SU-DHL-6 (cell line): ENCODE measurements at regions not wholly inside any gene's neighbourhood (a gene's known extent, or its start where the extent isn't known, plus 50 kb on each side); places are given as distances from the start of the nearest gene placed in this dataset.

Source experiments
- H2AFZ ChIP-seq: fragments of 200-600 bp; sonication (generic); 2 replicates; pipeline ENCODE4 v1.6.1; 2014; ENCODE audit warnings: low read depth, mild to moderate bottlenecking, moderate library complexity, mixed read lengths, antibody characterized with exemption, low read length; ENCODE audit not compliant: severe bottlenecking
- H3F3A ChIP-seq: fragments of 200-600 bp; shearing (Covaris generic); 2 replicates; pipeline ENCODE4 v1.6.0; 2016; ENCODE audit warnings: antibody characterized with exemption, mild to moderate bottlenecking; ENCODE audit not compliant: insufficient read depth
- H3K27ac ChIP-seq: fragments of 200-600 bp; sonication (generic); 2 replicates; pipeline ENCODE4 v1.5.1; 2016; ENCODE audit warnings: low read depth, mild to moderate bottlenecking, low read length, moderate library complexity, mixed read lengths
- H3K27me3 ChIP-seq: fragments of 200-600 bp; sonication (generic), shearing (Covaris generic); 2 replicates; pipeline ENCODE4 v1.6.0; 2014; ENCODE audit warnings: mild to moderate bottlenecking, low read length
- H3K36me3 ChIP-seq: fragments of 200-600 bp; sonication (generic); 2 replicates; pipeline ENCODE4 v1.6.1; 2014; ENCODE audit warnings: mild to moderate bottlenecking, low read length, mixed read lengths
- H3K4me2 ChIP-seq: fragments of 300-600, 200-600 bp; shearing (Covaris generic), sonication (generic); 2 replicates; pipeline ENCODE4 v1.6.0; 2014; ENCODE audit warnings: low read length, low read depth, mild to moderate bottlenecking; ENCODE audit not compliant: poor library complexity, severe bottlenecking
- H3K4me3 ChIP-seq: fragments of 200-600 bp; sonication (generic); 2 replicates; pipeline ENCODE4 v1.5.1; 2014; ENCODE audit warnings: antibody characterized with exemption, low read length, mild to moderate bottlenecking, mixed read lengths; ENCODE audit not compliant: insufficient read depth, poor library complexity, severe bottlenecking
- H3K79me2 ChIP-seq: fragments of 200-600 bp; sonication (generic); 2 replicates; pipeline ENCODE4 v1.6.1; 2014; ENCODE audit warnings: mild to moderate bottlenecking, low read length, moderate library complexity; ENCODE audit not compliant: insufficient read depth
- H3K9ac ChIP-seq: fragments of 200-600 bp; sonication (generic); 2 replicates; pipeline ENCODE4 v1.7.0; 2014; ENCODE audit warnings: mild to moderate bottlenecking, low read length
- H3K9me2 ChIP-seq: fragments of 200-600 bp; sonication (generic); replicated peaks from 2 replicates; pipeline ENCODE4 v1.6.1; 2014; ENCODE audit warnings: low read length; ENCODE audit not compliant: insufficient read depth
- H3K9me3 ChIP-seq: fragments of 200-600 bp; sonication (generic); 2 replicates; pipeline ENCODE4 v1.6.1; 2014; ENCODE audit warnings: low read length, mixed read lengths; ENCODE audit not compliant: insufficient read depth
- H4K20me1 ChIP-seq: fragments of 200-600 bp; sonication (generic); 2 replicates; pipeline ENCODE4 v1.6.1; 2014; ENCODE audit warnings: low read depth, mild to moderate bottlenecking, antibody characterized with exemption, low read length, moderate library complexity, mixed read lengths
- EZH2phosphoT487 ChIP-seq: fragments of 200-600 bp; sonication (generic), shearing (Covaris generic); conservative IDR thresholded peaks from 2 replicates; pipeline ENCODE4 v1.6.1; 2018; ENCODE audit warnings: mild to moderate bottlenecking, antibody characterized with exemption, low read length, moderate library complexity, mixed read lengths
- TF ChIP-seq, protein P1 (sequence below): fragments of 200-600 bp; sonication (generic); IDR thresholded peaks from one replicate; pipeline ENCODE4 v1.5.1; 2017; ENCODE audit warnings: antibody characterized with exemption, mild to moderate bottlenecking, low read length, moderate library complexity; ENCODE audit not compliant: insufficient read depth, poor library complexity, severe bottlenecking

DNA sequence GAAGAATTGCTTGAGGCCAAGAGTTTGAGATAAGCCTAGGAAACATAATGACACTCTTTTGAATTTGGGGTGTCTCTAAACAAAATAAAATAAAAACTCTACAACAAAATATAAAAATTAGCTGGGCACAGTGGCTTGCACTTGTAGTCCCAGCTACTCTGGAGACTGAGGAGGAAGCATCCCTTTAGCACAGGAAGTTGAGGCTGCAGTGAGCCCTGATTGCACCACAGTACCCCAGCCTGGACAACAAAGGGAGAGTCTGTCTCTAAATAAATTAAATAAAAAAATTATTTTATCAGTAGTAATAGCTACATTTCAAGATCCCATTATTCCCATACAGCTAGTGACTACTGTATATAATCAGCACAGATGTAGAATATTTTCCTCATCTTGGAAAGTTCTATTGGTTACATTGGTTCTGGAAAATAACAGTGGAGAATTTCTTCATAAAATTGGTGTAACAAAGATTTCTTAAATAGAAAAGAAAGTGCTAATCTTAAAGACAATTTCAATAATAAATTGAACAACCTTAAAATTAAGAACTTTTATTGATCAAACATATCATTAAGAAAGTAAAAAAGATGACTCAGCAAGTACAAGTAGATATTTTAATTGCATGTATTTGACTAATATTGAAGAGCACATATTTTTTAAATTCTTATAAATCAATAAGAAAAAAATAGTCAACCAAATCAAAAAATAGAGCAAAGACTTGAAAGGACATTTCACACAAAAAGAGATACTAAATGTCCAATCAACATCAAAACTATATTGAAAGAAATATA lies 90.4 kb upstream of the KYNU start:
- no peaks in the 10 kb centered on the region for H3K9me3 ChIP-seq
- H3K4me2 ChIP-seq: no peak overlapping the region
- no peaks in the 10 kb centered on the region for H3K27me3 ChIP-seq
- H3F3A ChIP-seq: no peaks in the 10 kb centered on the region
- peaks cover 5% of the 10 kb centered on the region; the same call in 1 of the 2 replicates for H3K36me3 ChIP-seq
- H3K79me2 ChIP-seq: no peaks in the 10 kb centered on the region
- TF ChIP-seq EZH2phosphoT487: no peak
- TF ChIP-seq, protein P1, sequence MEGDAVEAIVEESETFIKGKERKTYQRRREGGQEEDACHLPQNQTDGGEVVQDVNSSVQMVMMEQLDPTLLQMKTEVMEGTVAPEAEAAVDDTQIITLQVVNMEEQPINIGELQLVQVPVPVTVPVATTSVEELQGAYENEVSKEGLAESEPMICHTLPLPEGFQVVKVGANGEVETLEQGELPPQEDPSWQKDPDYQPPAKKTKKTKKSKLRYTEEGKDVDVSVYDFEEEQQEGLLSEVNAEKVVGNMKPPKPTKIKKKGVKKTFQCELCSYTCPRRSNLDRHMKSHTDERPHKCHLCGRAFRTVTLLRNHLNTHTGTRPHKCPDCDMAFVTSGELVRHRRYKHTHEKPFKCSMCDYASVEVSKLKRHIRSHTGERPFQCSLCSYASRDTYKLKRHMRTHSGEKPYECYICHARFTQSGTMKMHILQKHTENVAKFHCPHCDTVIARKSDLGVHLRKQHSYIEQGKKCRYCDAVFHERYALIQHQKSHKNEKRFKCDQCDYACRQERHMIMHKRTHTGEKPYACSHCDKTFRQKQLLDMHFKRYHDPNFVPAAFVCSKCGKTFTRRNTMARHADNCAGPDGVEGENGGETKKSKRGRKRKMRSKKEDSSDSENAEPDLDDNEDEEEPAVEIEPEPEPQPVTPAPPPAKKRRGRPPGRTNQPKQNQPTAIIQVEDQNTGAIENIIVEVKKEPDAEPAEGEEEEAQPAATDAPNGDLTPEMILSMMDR: no peak
- H3K4me3 ChIP-seq: no peak overlapping the region
- H4K20me1 ChIP-seq: no peaks in the 10 kb centered on the region
- no peak overlapping the region for H3K27ac ChIP-seq
- no peak overlapping the region for H3K9ac ChIP-seq
- no peak overlapping the region for H2AFZ ChIP-seq
- H3K9me2 ChIP-seq: no peaks in the 10 kb centered on the region

DNA sequence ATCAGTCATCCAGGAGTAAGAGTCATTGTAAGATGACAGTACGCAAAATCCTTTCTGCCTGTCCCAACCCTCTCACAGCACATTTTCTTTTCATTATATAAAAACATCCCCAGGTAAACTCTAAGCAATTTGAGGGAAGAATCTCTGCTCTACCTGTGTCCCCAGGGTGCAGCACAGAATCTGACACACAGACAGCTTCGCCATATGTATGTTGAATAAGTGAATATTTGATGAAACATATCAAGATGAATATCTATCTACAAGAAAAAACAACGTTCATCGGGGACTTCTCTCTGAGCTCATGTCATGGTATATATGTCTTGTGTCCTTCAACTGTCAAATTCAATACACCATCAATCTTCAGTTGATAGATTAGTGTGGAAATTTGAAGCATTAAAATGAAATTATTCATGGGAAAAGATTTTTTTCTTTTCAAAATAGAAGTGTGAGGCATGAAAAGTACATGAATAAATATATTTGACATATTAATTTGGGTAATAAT lies 94.5 kb upstream of the KYNU start:
- Histone ChIP-seq H4K20me1 (no peaks in the 10 kb centered on the region), H3K4me3 (no peak overlapping the region), H3K9me3 (peaks cover 3% of the 10 kb centered on the region; the same call in 1 of the 2 replicates), H3K27me3 (no peaks in the 10 kb centered on the region), H3K36me3 (peaks cover 5% of the 10 kb centered on the region; the same call in 1 of the 2 replicates), H3K79me2 (no peaks in the 10 kb centered on the region), H3F3A (no peaks in the 10 kb centered on the region), H3K9ac (no peak overlapping the region), H3K4me2 (no peak overlapping the region), H2AFZ (no peak overlapping the region), H3K27ac (no peak overlapping the region), H3K9me2 (no peaks in the 10 kb centered on the region)
- no peak for TF ChIP-seq EZH2phosphoT487
- TF ChIP-seq, protein P1: no peak

DNA sequence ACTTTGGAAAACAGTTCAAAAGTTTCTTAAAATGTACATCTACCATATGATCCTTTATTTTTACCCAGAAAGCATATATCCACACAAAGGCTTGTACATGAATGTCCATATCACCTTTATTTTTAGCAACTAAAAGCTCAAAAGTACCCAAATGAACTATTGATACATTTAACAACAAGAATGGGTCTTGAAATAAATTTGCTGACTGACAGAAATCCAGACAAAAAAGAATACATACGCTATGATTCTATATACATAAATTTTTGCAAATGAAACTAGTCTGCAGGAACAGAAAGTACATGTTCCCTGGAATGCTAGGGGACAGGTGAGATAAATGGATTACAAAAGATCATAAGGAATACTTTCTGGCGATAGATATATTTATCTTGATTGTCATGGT lies 96.3 kb upstream of the KYNU start:
- no peak for TF ChIP-seq EZH2phosphoT487
- TF ChIP-seq, protein P1: no peak
- H3K9me3 ChIP-seq: peaks cover 3% of the 10 kb centered on the region; the same call in 1 of the 2 replicates
- no peaks in the 10 kb centered on the region for H3K79me2 ChIP-seq
- no peak overlapping the region for H2AFZ ChIP-seq
- no peak overlapping the region for H3K9ac ChIP-seq
- no peaks in the 10 kb centered on the region for H4K20me1 ChIP-seq
- H3K27ac ChIP-seq: no peak overlapping the region
- no peak overlapping the region for H3K4me3 ChIP-seq
- no peak overlapping the region for H3K4me2 ChIP-seq
- no peaks in the 10 kb centered on the region for H3K27me3 ChIP-seq
- no peaks in the 10 kb centered on the region for H3K9me2 ChIP-seq
- H3F3A ChIP-seq: no peaks in the 10 kb centered on the region
- peaks cover 5% of the 10 kb centered on the region; the same call in 1 of the 2 replicates for H3K36me3 ChIP-seq
